Limb (tissue), 2 donors: ENCODE measurements at regions not wholly inside any gene's neighbourhood (a gene's known extent, or its start where the extent isn't known, plus 50 kb on each side); places are given as distances from the start of the nearest gene placed in this dataset.
"Not testable (repeated sequence)": the region's sequence is repeated elsewhere in the genome, so short reads cannot be mapped to it uniquely, and the experiment has no call there.

Experiments
- DNase-seq, 2 donors: peaks; one replicate each; pipeline ENCODE4 v3.0.0-alpha.2; 2016; ENCODE audit errors: extremely low spot score in 2 of 2

- DNase-seq, result no peak
Observed at GRCh38 chr1:55789466-55789865, 574.3 kb upstream of the USP24 start.

GRCh38 chr1:55786396-55786795, 571.2 kb upstream of the USP24 start:
- DNase-seq, result no peak

- DNase-seq, result not testable (repeated sequence)
Observed at GRCh38 chr1:55784941-55785450, 569.8 kb upstream of the USP24 start.

GRCh38 chr1:55781944-55782482, 566.8 kb upstream of the USP24 start:
- DNase-seq, result no peak

GRCh38 chr1:55781003-55781402, 565.8 kb upstream of the USP24 start:
- no peak for DNase-seq

- no peak for DNase-seq
Observed at GRCh38 chr1:55777545-55777944, 562.4 kb upstream of the USP24 start.

GRCh38 chr1:55775007-55775406, 559.8 kb upstream of the USP24 start:
- no peak for DNase-seq

- DNase-seq, result no peak
Observed at GRCh38 chr1:55774446-55774845, 559.3 kb upstream of the USP24 start.

GRCh38 chr1:55773211-55773940, 558.2 kb upstream of the USP24 start:
- no peak for DNase-seq

- DNase-seq, result no peak
Observed at GRCh38 chr1:55768327-55768952, 553.3 kb upstream of the USP24 start.

GRCh38 chr1:55767171-55767570, 552.0 kb upstream of the USP24 start:
- DNase-seq, result no peak

- not testable (repeated sequence) for DNase-seq
Observed at GRCh38 chr1:55765505-55765904, 550.3 kb upstream of the USP24 start.

GRCh38 chr1:55751776-55752175, 536.6 kb upstream of the USP24 start:
- DNase-seq, result no peak

- DNase-seq, result no peak
Observed at GRCh38 chr1:55750628-55750995, 535.4 kb upstream of the USP24 start.

GRCh38 chr1:55749975-55750627, 534.9 kb upstream of the USP24 start:
- no peak for DNase-seq

GRCh38 chr1:55747408-55747841, 532.3 kb upstream of the USP24 start:
- DNase-seq, result no peak

- DNase-seq, result no peak
Observed at GRCh38 chr1:55746710-55747109, 531.5 kb upstream of the USP24 start.

GRCh38 chr1:55741516-55741915, 526.4 kb upstream of the USP24 start:
- DNase-seq, result peak in 1 of 2 donors; percentile 63

- no peak for DNase-seq
Observed at GRCh38 chr1:55735106-55735505, 519.9 kb upstream of the USP24 start.

- DNase-seq, result peak in 1 of 2 donors; percentile 31
Observed at GRCh38 chr1:55726994-55727393, 511.8 kb upstream of the USP24 start.

GRCh38 chr1:55725378-55725777, 510.2 kb upstream of the USP24 start:
- no peak for DNase-seq
